ENCODE measurements at regions not wholly inside any gene's neighbourhood (a gene's known extent, or its start where the extent isn't known, plus 50 kb on each side); places are given as distances from the start of the nearest gene placed in this dataset.
A peak's percentile ranks its signal among the peaks of the same experiment; 100 is the strongest.

GRCh38 chr7:81298951-81299666 lies 380.3 kb upstream of the SEMA3C start:
- POLR2A ChIA-PET, result no interaction called here
- Histone ChIP-seq H3K9me3 (ENCODE audit: control insufficient read depth, insufficient read depth, low read depth, low read length) (no peaks in the 10 kb centered on the region), H3K36me3 (ENCODE audit: control insufficient read depth in 2 of 2, insufficient read depth in 1 of 2, low read length in 2 of 2) (no peaks in the 10 kb centered on the region), H3K27ac (ENCODE audit: extremely low read depth, low read depth, low read length) (0 out of 2 replicates have a peak overlapping the region, but pooled peaks have one; percentile 8), H3K4me3 (ENCODE audit: low read depth, low read length) (no peak overlapping the region; the same call in 1 of the 2 replicates), H3K4me1 (ENCODE audit: control insufficient read depth, insufficient read depth, low read length) (peaks cover 21% of the 10 kb centered on the region; the same call in 1 of the 2 replicates)
- CTCF ChIA-PET, result interaction anchor here (0.9 kb wide), 1 partner anchor 1257 kb away, joined by 4 read pairs; no protein-coding TSS in a partner anchor
- TF ChIP-seq SP3 (tag by site-specific recombination; IDR thresholded peaks at IDR 0.05) (no peak), ZNF175 (tag by site-specific recombination; IDR thresholded peaks at IDR 0.05) (no peak), ZNF639 (tag by site-specific recombination; IDR thresholded peaks at IDR 0.05) (peak; percentile 64; the same call in 1 of the 2 replicates), TCF7L2 (IDR thresholded peaks at IDR 0.05; ENCODE audit: borderline replicate concordance, low read depth, low read length) (peak; percentile 19; the same call in 1 of the 2 replicates), SCRT1 (tag by site-specific recombination; IDR thresholded peaks at IDR 0.05; ENCODE audit: borderline replicate concordance) (peak; percentile 77), ZNF146 (tag by site-specific recombination; IDR thresholded peaks at IDR 0.05) (0 out of 2 replicates have a peak, but pooled peaks have one; percentile 26), FEZF1 (tag by site-specific recombination; IDR thresholded peaks at IDR 0.05) (peak; percentile 98), ZNF518A (tag by site-specific recombination; conservative IDR thresholded peaks at IDR 0.05; ENCODE audit: low read depth) (0 out of 2 replicates have a peak, but pooled peaks have one; percentile 19), ZNF645 (tag by site-specific recombination; IDR thresholded peaks at IDR 0.05) (no peak), HIC1 (tag by site-specific recombination; IDR thresholded peaks at IDR 0.05) (0 out of 2 replicates have a peak, but pooled peaks have one; percentile 29), SALL2 (tag by site-specific recombination; IDR thresholded peaks at IDR 0.05; ENCODE audit: borderline replicate concordance) (no peak), MEIS1 (CRISPR knock-in tag; IDR thresholded peaks at IDR 0.05; ENCODE audit: borderline replicate concordance) (no peak), ZNF449 (tag by site-specific recombination; IDR thresholded peaks at IDR 0.05) (peak; percentile 77; the same call in 1 of the 2 replicates), ZNF391 (tag by site-specific recombination; IDR thresholded peaks at IDR 0.05; ENCODE audit: borderline replicate concordance, low read depth) (peak; percentile 44; the same call in 1 of the 2 replicates), IKZF3 (tag by site-specific recombination; IDR thresholded peaks at IDR 0.05) (peak; percentile 91), ZXDB (tag by site-specific recombination; IDR thresholded peaks at IDR 0.05) (0 out of 2 replicates have a peak, but pooled peaks have one; percentile 38), ZNF670 (tag by site-specific recombination; IDR thresholded peaks at IDR 0.05; ENCODE audit: low read depth) (no peak), ZNF354C (tag by site-specific recombination; IDR thresholded peaks at IDR 0.05; ENCODE audit: borderline replicate concordance, low read depth) (no peak), KLF7 (tag by site-specific recombination; IDR thresholded peaks at IDR 0.05; ENCODE audit: borderline replicate concordance) (peak; percentile 61; the same call in 1 of the 2 replicates), ZNF747 (tag by site-specific recombination; IDR thresholded peaks at IDR 0.05) (no peak), OSR2 (tag by site-specific recombination; IDR thresholded peaks at IDR 0.05) (peak; percentile 91), ZNF521 (tag by site-specific recombination; IDR thresholded peaks at IDR 0.05) (no peak)
